ENCODE measurements at regions not wholly inside any gene's neighbourhood (a gene's known extent, or its start where the extent isn't known, plus 50 kb on each side); places are given as distances from the start of the nearest gene placed in this dataset.

GRCh38 chr5:125162714-125163113 is 416.3 kb upstream of the ZNF608 start:
- Histone ChIP-seq H3K27ac (no peak overlapping the region), H3K36me3 (no peaks in the 10 kb centered on the region), H3K9me3 (ENCODE audit: severe bottlenecking) (peaks cover 11% of the 10 kb centered on the region), H3K27me3 (ENCODE audit: insufficient read depth, low read depth, severe bottlenecking) (no peaks in the 10 kb centered on the region), H3K4me3 (ENCODE audit: low read depth, low read length) (no peak overlapping the region)
- no peak for DNase-seq
- no peak for TF ChIP-seq CTCF (IDR thresholded peaks at IDR 0.05; ENCODE audit: low read depth, low read length)

DNA sequence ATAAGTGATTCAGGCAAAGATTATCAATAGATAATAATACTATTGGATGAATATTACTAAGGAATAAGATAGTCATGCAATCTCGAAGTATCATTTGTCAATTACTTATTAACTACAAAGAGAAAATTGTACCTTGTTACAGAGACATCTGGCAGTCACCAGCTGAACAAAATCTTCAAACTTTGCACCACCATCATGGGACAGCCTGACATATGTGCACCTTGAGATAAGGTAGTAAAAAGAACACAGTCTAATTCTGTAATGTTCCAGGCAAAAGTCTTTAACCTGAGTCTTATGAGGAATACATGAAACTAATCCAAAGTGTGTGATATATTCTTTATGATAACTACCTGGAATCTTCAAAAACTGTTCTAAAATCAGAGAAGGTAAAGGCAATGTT is 423.0 kb upstream of the ZNF608 start:
- H3K27ac ChIP-seq: no peak overlapping the region
- no peaks in the 10 kb centered on the region for H3K27me3 ChIP-seq (ENCODE audit: insufficient read depth, low read depth, severe bottlenecking)
- peaks cover 5% of the 10 kb centered on the region for H3K9me3 ChIP-seq (ENCODE audit: severe bottlenecking)
- H3K36me3 ChIP-seq: no peaks in the 10 kb centered on the region
- no peak for DNase-seq
- no peak overlapping the region for H3K4me3 ChIP-seq (ENCODE audit: low read depth, low read length)
- TF ChIP-seq CTCF (IDR thresholded peaks at IDR 0.05; ENCODE audit: low read depth, low read length): no peak

- no peak for DNase-seq
- TF ChIP-seq CTCF (IDR thresholded peaks at IDR 0.05; ENCODE audit: low read depth, low read length): no peak
- Histone ChIP-seq H3K9me3 (ENCODE audit: severe bottlenecking) (no peaks in the 10 kb centered on the region), H3K4me3 (ENCODE audit: low read depth, low read length) (no peak overlapping the region), H3K27ac (no peak overlapping the region), H3K27me3 (ENCODE audit: insufficient read depth, low read depth, severe bottlenecking) (no peaks in the 10 kb centered on the region), H3K36me3 (no peaks in the 10 kb centered on the region)
Measured at GRCh38 chr5:125171641-125172040, 425.2 kb upstream of the ZNF608 start.

DNA sequence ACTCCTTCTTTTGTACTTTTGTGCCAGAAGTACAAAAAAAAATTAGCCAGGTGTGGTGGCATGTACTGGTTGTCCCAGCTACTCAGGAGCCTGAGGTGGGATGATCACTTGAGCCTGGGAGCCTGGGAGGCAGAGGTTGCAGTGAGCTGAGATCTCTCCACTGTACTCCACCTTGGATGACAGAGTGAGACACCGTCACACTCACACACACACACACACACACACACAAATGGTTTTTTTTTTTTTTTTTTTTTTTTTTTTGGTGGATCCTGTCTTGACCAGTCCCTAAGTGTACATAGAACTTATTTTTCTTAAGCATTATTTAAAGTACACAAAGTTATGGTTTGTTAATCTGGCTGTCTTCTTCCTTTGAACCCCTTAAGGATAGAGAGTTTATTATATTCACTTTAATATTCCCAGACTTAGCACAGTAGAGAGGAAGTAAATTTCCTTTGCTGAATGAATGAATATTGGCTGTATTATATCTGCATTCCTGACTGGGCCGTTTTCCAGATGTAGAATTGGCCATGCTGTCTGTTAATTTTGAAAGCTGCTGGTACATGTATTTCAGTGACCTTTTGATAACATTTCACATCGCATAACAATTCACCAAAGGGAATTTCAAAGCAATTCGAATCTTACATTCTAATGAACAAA is 429.0 kb upstream of the ZNF608 start:
- H3K36me3 ChIP-seq: no peaks in the 10 kb centered on the region
- H3K27ac ChIP-seq: no peak overlapping the region
- no peaks in the 10 kb centered on the region for H3K27me3 ChIP-seq (ENCODE audit: insufficient read depth, low read depth, severe bottlenecking)
- TF ChIP-seq CTCF (IDR thresholded peaks at IDR 0.05; ENCODE audit: low read depth, low read length): no peak
- DNase-seq: no peak
- no peak overlapping the region for H3K4me3 ChIP-seq (ENCODE audit: low read depth, low read length)
- no peaks in the 10 kb centered on the region for H3K9me3 ChIP-seq (ENCODE audit: severe bottlenecking)

- no peak for TF ChIP-seq CTCF (IDR thresholded peaks at IDR 0.05; ENCODE audit: low read depth, low read length)
- no peaks in the 10 kb centered on the region for H3K27me3 ChIP-seq (ENCODE audit: insufficient read depth, low read depth, severe bottlenecking)
- no peak for DNase-seq
- no peak overlapping the region for H3K4me3 ChIP-seq (ENCODE audit: low read depth, low read length)
- no peak overlapping the region for H3K27ac ChIP-seq
- no peaks in the 10 kb centered on the region for H3K9me3 ChIP-seq (ENCODE audit: severe bottlenecking)
- no peaks in the 10 kb centered on the region for H3K36me3 ChIP-seq
Measured at GRCh38 chr5:125176005-125176390, 429.6 kb upstream of the ZNF608 start.

GRCh38 chr5:125177340-125177739 is 430.9 kb upstream of the ZNF608 start:
- no peak for TF ChIP-seq CTCF (IDR thresholded peaks at IDR 0.05; ENCODE audit: low read depth, low read length)

More at GRCh38 chr5:125177340-125177739, 430.9 kb upstream of the ZNF608 start:
- no peaks in the 10 kb centered on the region for H3K36me3 ChIP-seq
- no peak overlapping the region for H3K27ac ChIP-seq
- H3K27me3 ChIP-seq (ENCODE audit: insufficient read depth, low read depth, severe bottlenecking): no peaks in the 10 kb centered on the region
- no peak for DNase-seq
- H3K4me3 ChIP-seq (ENCODE audit: low read depth, low read length): no peak overlapping the region
- H3K9me3 ChIP-seq (ENCODE audit: severe bottlenecking): no peaks in the 10 kb centered on the region

Data from WERI-Rb-1 (cell line).